ENCODE measurements at regions not wholly inside any gene's neighbourhood (a gene's known extent, or its start where the extent isn't known, plus 50 kb on each side); places are given as distances from the start of the nearest gene placed in this dataset.
"Not testable (repeated sequence)": the region's sequence is repeated elsewhere in the genome, so short reads cannot be mapped to it uniquely, and the experiment has no call there.

GRCh38 chr12:68552605-68553195 lies 58.0 kb upstream of the RAP1B start:
- H3K4me1 Mint-ChIP-seq; H3K27me3 Mint-ChIP-seq; H3K36me3 Mint-ChIP-seq (ENCODE audit: low read depth); POLR2A ChIA-PET; DNase-seq; H3K4me3 Mint-ChIP-seq; intact Hi-C loops (cut with micrococcal nuclease); H3K27ac Mint-ChIP-seq; CTCF ChIA-PET; ATAC-seq (ENCODE audit: low read depth): not testable (repeated sequence)
- peaks cover 14% of the 10 kb centered on the region for H3K9me3 Mint-ChIP-seq

GRCh38 chr12:68557011-68557730 lies 53.5 kb upstream of the RAP1B start:
- no peak overlapping the region for H3K27ac Mint-ChIP-seq
- ChIA-PET POLR2A (no interaction called here), CTCF (no interaction called here)
- ATAC-seq (ENCODE audit: low read depth) (no peak), DNase-seq (no peak)
- intact Hi-C loops (cut with micrococcal nuclease) = no loop called here
- H3K4me3 Mint-ChIP-seq = no peak overlapping the region
- no peaks in the 10 kb centered on the region for H3K4me1 Mint-ChIP-seq
- peaks cover 4% of the 10 kb centered on the region for H3K27me3 Mint-ChIP-seq
- TF ChIP-seq CTCF (IDR thresholded peaks at IDR 0.05) = no peak
- H3K36me3 Mint-ChIP-seq (ENCODE audit: low read depth) = no peaks in the 10 kb centered on the region
- H3K9me3 Mint-ChIP-seq = no peaks in the 10 kb centered on the region

- intact Hi-C loops (cut with micrococcal nuclease) = no loop called here
- DNase-seq (no peak), ATAC-seq (ENCODE audit: low read depth) (no peak)
- Mint-ChIP-seq H3K36me3 (ENCODE audit: low read depth) (no peaks in the 10 kb centered on the region), H3K27ac (no peak overlapping the region), H3K27me3 (peaks cover 2% of the 10 kb centered on the region), H3K9me3 (no peaks in the 10 kb centered on the region), H3K4me3 (no peak overlapping the region), H3K4me1 (peaks cover 2% of the 10 kb centered on the region)
- ChIA-PET CTCF (no interaction called here), POLR2A (no interaction called here)
- no peak for TF ChIP-seq CTCF (IDR thresholded peaks at IDR 0.05)
Observed at GRCh38 chr12:68559246-68559645, 51.5 kb upstream of the RAP1B start.

- Mint-ChIP-seq H3K27me3 (peaks cover 2% of the 10 kb centered on the region), H3K4me3 (no peak overlapping the region), H3K9me3 (no peaks in the 10 kb centered on the region), H3K36me3 (ENCODE audit: low read depth) (no peaks in the 10 kb centered on the region), H3K27ac (no peak overlapping the region), H3K4me1 (peaks cover 2% of the 10 kb centered on the region)
- no peak for ATAC-seq (ENCODE audit: low read depth)
- TF ChIP-seq CTCF (IDR thresholded peaks at IDR 0.05) = no peak
- POLR2A ChIA-PET = no interaction called here
- DNase-seq = no peak
- CTCF ChIA-PET = no interaction called here
- intact Hi-C loops (cut with micrococcal nuclease) = no loop called here
Observed at GRCh38 chr12:68559984-68560850, 50.5 kb upstream of the RAP1B start.

GRCh38 chr12:68560851-68561422 lies 49.8 kb upstream of the RAP1B start:
- H3K27me3 Mint-ChIP-seq = no peaks in the 10 kb centered on the region
- intact Hi-C loops (cut with micrococcal nuclease) = no loop called here
- H3K36me3 Mint-ChIP-seq (ENCODE audit: low read depth) = no peaks in the 10 kb centered on the region
- DNase-seq (no peak), ATAC-seq (ENCODE audit: low read depth) (no peak)
- ChIA-PET CTCF (no interaction called here), POLR2A (no interaction called here)
- no peak overlapping the region for H3K4me3 Mint-ChIP-seq
- H3K4me1 Mint-ChIP-seq = peaks cover 2% of the 10 kb centered on the region
- H3K9me3 Mint-ChIP-seq = no peaks in the 10 kb centered on the region
- no peak for TF ChIP-seq CTCF (IDR thresholded peaks at IDR 0.05)
- H3K27ac Mint-ChIP-seq = no peak overlapping the region
